NCI-H128 (cell line): ENCODE measurements at regions not wholly inside any gene's neighbourhood (a gene's known extent, or its start where the extent isn't known, plus 50 kb on each side); places are given as distances from the start of the nearest gene placed in this dataset.
A peak's percentile ranks its signal among the peaks of the same experiment; 100 is the strongest.

Source experiments
- DNase-seq: peaks from one replicate; lab custom pipeline; 2025; ENCODE audit not compliant: unreplicated experiment; lab: John Stamatoyannopoulos, UW

DNA sequence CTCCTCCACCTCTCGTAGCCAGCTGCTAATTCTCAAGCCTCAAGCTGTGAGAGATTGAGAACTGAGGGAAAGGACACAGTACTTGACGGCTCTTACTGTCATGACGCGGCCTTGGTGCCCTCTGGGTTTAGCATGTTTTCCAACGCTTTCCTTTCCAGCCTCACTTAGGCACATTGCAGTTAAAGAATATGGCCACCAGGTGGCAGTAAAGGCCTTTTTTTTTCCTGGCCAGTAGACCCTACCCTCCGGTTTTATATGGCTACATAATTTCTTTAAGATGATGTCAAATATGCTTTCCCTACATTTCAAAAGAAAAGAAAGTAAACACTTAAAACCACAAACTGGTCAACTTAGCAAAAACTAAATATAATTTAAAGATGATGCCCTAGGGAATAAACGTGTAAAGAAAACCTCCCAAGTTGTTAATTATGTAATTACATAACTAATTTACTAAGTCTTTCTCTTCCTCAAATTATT lies 56.8 kb upstream of the PRDX6 start:
- DNase-seq, result peak; percentile 72

DNA sequence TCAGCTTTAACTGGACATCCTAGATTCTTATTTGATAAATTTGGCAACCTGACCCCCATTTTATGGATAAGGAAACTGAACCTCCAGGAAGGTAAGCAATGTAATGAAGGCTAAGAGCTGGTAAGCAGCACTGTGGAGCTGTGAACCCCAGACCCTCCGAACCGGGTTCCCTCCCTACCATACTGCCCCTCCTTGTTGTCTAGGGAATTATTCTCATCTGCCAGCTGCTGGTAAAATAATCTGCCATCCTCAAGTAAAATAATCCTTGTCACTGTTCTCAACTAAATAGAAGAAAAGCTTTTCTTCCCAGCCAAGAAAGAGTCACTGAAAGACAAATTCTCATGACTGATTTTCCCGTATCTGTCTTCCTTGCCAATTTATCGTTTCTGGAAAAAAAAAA lies 55.8 kb upstream of the PRDX6 start:
- DNase-seq, result no peak

DNA sequence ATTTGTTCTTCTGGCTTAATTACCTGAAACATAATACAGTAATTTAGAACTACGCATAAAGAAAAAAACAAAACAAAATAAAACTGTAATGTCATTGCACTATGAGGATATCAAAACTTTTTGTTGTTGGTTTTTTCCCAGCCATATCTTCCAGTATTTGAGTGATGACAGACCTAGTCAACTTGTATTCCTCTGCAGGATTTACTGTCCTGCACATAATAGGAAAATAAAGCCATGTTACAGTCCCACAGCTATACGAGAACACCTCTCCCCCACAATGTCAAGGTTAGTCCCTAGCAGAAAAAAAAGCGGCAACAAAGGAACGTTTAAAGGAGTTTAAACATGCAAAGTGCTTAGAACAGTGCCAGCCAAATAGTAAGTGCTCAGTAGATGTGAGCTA lies 55.3 kb upstream of the PRDX6 start:
- no peak for DNase-seq

DNA sequence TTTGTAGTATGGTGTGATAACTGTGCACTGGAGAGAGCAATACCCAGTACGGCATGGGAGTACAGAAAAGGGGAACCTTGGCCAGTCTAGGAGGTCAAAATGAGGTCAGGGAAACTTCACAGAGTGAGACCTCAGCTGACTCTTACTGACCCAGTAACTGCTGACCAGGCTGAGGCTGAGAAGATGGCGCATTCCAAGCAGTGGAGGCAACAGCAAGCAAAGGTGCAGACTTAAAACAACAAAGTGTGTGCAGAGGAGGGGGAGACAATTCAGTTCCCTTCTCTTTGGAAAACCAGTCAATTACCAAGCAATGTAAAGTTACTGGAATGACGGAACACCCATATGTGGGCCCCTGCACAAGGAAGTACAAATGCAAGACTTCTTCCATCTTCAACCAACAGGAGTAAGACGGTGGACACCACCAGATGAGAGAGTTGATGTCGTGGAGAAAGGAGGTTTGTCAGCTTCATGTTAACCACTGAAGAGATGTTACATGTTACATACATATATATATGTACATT lies 54.6 kb upstream of the PRDX6 start:
- no peak for DNase-seq

DNA sequence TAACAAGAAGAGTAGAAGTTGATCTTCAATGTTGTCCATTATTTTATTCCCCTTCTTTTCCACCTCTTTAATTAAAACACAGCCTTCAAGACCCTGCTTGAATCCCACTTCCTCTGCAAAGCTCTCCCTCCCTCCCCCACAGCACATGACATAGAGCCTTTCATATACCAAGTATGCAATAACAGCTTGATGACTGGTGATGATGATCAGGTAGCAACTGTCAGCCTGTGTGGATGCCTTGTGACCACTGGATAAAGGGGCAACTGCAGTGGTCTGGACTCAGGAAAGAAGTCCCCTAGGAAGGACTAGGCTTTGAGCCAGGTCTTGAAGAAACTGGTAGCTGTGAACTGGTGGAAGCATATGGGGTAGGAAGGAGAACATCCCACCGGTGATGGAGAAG lies 53.8 kb upstream of the PRDX6 start:
- DNase-seq, result no peak

DNA sequence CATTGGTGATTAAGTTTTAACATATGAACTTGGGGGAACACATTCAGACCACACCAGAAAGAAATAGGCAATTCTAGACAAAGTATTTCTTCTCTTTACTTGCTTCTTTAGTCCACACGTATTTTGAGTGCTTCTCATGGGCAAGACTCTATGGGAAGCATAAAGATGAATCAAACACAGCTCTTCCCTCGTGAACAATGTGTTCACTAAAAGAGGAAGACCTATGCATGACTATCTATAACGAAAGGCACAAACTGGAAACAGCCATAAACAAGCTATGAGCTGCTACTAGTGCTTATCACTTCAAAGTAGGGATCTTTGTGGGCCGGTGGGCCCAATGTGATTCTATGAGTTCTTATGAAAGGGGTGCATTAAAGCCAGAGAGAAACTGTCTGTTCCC lies 53.0 kb upstream of the PRDX6 start:
- no peak for DNase-seq

DNA sequence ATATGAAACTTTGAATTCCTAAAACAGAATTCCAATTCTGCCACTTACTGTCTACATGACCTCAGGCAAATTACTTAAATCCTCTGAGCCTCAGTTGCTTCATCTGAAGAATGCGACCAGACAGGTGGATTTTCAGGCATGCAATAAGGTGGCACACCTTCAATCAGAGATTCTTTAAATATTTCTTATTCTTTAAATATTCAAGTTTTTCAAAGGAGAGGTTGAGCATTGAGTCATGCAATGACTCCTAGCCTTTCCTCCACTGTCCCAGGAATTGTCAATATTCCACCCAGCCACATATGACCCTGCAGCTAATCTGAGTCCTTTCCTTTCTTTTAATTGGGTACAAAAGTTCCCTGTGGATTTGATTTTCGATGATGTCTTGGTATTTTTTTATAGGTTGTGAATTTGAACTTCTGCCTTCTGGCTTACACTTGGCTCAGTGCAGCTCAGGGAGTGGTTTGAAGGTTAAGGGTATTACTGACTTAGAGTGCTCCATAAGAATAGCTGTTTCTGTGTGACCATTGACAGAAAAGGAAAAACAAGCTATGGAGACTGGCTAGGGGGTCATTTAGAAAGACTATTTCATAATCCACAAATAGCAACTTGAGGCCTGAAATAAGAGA lies 52.2 kb upstream of the PRDX6 start:
- no peak for DNase-seq

DNA sequence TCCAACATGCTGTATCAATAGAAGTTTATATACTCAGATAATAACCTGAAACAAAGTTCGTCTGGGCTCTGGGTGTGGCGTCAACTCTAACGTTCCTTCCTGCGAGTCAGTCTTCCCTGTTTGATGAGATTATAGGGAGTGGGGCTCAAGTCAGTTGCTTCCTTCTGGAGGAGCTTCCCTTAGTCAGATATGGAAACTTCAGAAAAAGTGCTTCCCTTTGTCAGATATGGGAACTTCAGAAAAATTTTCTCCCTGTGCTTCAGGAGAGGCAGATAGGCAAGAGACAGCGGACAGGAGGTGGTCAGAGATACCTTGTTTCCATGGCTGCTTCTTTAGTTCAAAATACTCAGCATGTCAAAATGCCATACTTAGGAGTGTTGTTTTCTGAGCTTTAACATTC lies 51.1 kb upstream of the PRDX6 start:
- no peak for DNase-seq

DNA sequence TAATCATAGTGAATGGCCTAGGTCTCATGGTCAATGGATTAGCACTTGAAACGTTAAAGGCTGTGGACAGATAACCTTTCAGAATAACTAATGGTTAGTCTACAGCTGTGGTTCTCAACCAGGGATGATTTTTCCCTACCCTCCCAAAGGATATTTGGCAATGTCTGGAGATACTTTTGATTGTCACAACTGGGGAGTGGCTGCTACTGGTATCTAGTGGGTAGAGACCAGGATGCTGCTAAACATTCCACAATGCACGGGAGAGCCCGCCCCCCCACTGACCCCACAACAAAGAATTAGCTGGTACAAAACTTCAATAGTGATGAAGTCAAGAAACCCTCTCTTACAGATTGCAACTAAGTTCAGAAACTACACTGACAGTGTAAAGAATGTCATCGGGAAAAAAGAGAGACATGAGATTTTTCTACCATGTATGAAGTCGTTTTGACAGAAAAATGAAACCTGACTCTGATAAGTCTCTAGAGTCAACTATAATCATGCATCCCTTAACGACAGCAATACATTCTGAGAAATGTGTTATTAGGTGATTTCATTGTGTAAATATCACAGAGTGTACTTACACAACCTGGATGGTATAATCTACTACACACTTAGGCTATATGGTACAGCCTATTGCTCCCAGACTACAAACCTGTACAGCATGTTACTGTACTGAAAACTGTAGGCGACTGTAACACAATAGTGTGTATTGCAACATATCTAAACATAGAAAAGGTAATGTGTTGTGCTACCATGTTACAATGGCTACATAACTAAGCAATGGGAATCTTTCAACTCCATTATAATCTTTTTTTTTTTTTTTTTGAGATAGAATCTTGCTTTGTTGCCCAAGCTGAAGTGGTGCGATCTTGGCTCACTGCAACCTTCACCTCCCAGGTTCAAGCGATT lies 49.7 kb upstream of the PRDX6 start:
- DNase-seq, result no peak
